NCI-H510A treated with DMSO at 0.1 percent for 48 hours (cell line): ENCODE measurements at regions not wholly inside any gene's neighbourhood (a gene's known extent, or its start where the extent isn't known, plus 50 kb on each side); places are given as distances from the start of the nearest gene placed in this dataset.
"Not testable (repeated sequence)": the region's sequence is repeated elsewhere in the genome, so short reads cannot be mapped to it uniquely, and the experiment has no call there.

ENCODE experiments used
- DNase-seq: peaks from one replicate; lab custom pipeline; 2025; lab: John Stamatoyannopoulos, UW

- DNase-seq: no peak
Measured at GRCh38 chr1:227508431-227508830, 54.9 kb upstream of the ZNF678 start.

GRCh38 chr1:227506490-227507393 lies 56.6 kb upstream of the ZNF678 start:
- not testable (repeated sequence) for DNase-seq

- DNase-seq: not testable (repeated sequence)
Measured at GRCh38 chr1:227496045-227496444, 67.3 kb upstream of the ZNF678 start.

GRCh38 chr1:227493863-227494551 lies 69.3 kb upstream of the ZNF678 start:
- not testable (repeated sequence) for DNase-seq

- no peak for DNase-seq
Measured at GRCh38 chr1:227490478-227490877, 72.9 kb upstream of the ZNF678 start.

- no peak for DNase-seq
Measured at GRCh38 chr1:227490001-227490400, 73.4 kb upstream of the ZNF678 start.

- DNase-seq: no peak
Measured at GRCh38 chr1:227489572-227489971, 73.8 kb upstream of the ZNF678 start.

- no peak for DNase-seq
Measured at GRCh38 chr1:227487606-227488005, 75.8 kb upstream of the ZNF678 start.

- no peak for DNase-seq
Measured at GRCh38 chr1:227486559-227486958, 76.8 kb upstream of the ZNF678 start.

- no peak for DNase-seq
Measured at GRCh38 chr1:227482023-227482299, 81.4 kb upstream of the ZNF678 start.

GRCh38 chr1:227474072-227474471 lies 89.3 kb upstream of the ZNF678 start:
- DNase-seq: peak; percentile 11

- peak; percentile 43 for DNase-seq
Measured at GRCh38 chr1:227472772-227473171, 90.6 kb upstream of the ZNF678 start.

- DNase-seq: no peak
Measured at GRCh38 chr1:227470688-227471087, 92.7 kb upstream of the ZNF678 start.

GRCh38 chr1:227469708-227470107 lies 93.6 kb upstream of the ZNF678 start:
- no peak for DNase-seq

GRCh38 chr1:227466039-227466645 lies 97.2 kb upstream of the ZNF678 start:
- no peak for DNase-seq

GRCh38 chr1:227465256-227465655 lies 98.1 kb upstream of the ZNF678 start:
- DNase-seq: no peak

GRCh38 chr1:227459977-227460376 lies 103.4 kb upstream of the ZNF678 start:
- no peak for DNase-seq

- DNase-seq: no peak
Measured at GRCh38 chr1:227459326-227459841, 104.0 kb upstream of the ZNF678 start.

GRCh38 chr1:227454686-227455085 lies 108.7 kb upstream of the ZNF678 start:
- DNase-seq: no peak

- no peak for DNase-seq
Measured at GRCh38 chr1:227453631-227454355, 109.6 kb upstream of the ZNF678 start.

- DNase-seq: no peak
Measured at GRCh38 chr1:227451954-227452353, 111.4 kb upstream of the ZNF678 start.

- no peak for DNase-seq
Measured at GRCh38 chr1:227451057-227451456, 112.3 kb upstream of the ZNF678 start.
